ENCODE measurements at regions not wholly inside any gene's neighbourhood (a gene's known extent, or its start where the extent isn't known, plus 50 kb on each side); places are given as distances from the start of the nearest gene placed in this dataset.
"Not testable (repeated sequence)": the region's sequence is repeated elsewhere in the genome, so short reads cannot be mapped to it uniquely, and the experiment has no call there.

- Histone ChIP-seq H3K27me3 (ENCODE audit: insufficient read depth, poor library complexity, severe bottlenecking) (no peaks in the 10 kb centered on the region), H3K4me3 (replicated peaks; ENCODE audit: insufficient read depth, low read length) (no peak overlapping the region), H3K27ac (replicated peaks) (no peak overlapping the region)
- DNase-seq (ENCODE audit: low read depth in 1 of 2, low spot score in 1 of 2), result no peak
- no peak for TF ChIP-seq CTCF (IDR thresholded peaks at IDR 0.05; ENCODE audit: insufficient read depth, low read length)
- TF ChIP-seq POLR2AphosphoS5 (IDR thresholded peaks at IDR 0.05; ENCODE audit: low read depth), result no peak
- TF ChIP-seq, protein P1, sequence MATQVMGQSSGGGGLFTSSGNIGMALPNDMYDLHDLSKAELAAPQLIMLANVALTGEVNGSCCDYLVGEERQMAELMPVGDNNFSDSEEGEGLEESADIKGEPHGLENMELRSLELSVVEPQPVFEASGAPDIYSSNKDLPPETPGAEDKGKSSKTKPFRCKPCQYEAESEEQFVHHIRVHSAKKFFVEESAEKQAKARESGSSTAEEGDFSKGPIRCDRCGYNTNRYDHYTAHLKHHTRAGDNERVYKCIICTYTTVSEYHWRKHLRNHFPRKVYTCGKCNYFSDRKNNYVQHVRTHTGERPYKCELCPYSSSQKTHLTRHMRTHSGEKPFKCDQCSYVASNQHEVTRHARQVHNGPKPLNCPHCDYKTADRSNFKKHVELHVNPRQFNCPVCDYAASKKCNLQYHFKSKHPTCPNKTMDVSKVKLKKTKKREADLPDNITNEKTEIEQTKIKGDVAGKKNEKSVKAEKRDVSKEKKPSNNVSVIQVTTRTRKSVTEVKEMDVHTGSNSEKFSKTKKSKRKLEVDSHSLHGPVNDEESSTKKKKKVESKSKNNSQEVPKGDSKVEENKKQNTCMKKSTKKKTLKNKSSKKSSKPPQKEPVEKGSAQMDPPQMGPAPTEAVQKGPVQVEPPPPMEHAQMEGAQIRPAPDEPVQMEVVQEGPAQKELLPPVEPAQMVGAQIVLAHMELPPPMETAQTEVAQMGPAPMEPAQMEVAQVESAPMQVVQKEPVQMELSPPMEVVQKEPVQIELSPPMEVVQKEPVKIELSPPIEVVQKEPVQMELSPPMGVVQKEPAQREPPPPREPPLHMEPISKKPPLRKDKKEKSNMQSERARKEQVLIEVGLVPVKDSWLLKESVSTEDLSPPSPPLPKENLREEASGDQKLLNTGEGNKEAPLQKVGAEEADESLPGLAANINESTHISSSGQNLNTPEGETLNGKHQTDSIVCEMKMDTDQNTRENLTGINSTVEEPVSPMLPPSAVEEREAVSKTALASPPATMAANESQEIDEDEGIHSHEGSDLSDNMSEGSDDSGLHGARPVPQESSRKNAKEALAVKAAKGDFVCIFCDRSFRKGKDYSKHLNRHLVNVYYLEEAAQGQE (IDR thresholded peaks at IDR 0.05; ENCODE audit: insufficient replicate concordance, low read depth), result no peak
- no peak for TF ChIP-seq GABPA (IDR thresholded peaks at IDR 0.05; ENCODE audit: low read depth)
- no peak for TF ChIP-seq SPI1 (IDR thresholded peaks at IDR 0.05; ENCODE audit: borderline replicate concordance, low read depth)
These were observed 365.3 kb upstream of the EPHA3 start for GRCh38 chr3:88742106-88742505.

GRCh38 chr3:88742674-88743507, 364.5 kb upstream of the EPHA3 start:
- no peak overlapping the region for H3K27ac ChIP-seq (replicated peaks)
- no peaks in the 10 kb centered on the region for H3K27me3 ChIP-seq (ENCODE audit: insufficient read depth, poor library complexity, severe bottlenecking)
- DNase-seq (ENCODE audit: low read depth in 1 of 2, low spot score in 1 of 2), result no peak
- TF ChIP-seq GABPA (IDR thresholded peaks at IDR 0.05; ENCODE audit: low read depth), result no peak
- H3K4me3 ChIP-seq (replicated peaks; ENCODE audit: insufficient read depth, low read length), result no peak overlapping the region

DNA sequence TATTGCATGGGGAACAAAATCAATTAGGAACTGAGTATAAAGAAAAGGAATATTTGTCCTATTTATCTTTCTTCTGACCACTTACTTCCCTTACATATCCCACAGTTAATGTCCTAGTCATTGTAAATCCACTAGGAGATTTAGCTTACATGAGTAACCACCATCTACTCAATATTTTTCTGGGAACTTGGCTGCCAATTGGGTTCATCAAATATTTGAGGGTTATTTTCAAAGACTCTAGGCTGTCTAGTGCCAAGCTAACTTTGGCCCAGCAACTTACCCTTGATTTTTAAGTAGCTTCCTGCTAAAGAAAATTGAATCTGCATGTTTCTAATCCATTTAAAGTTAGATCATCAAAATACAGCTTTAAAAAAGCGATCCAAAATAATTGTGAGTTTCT, 362.5 kb upstream of the EPHA3 start:
- H3K27me3 ChIP-seq (ENCODE audit: insufficient read depth, poor library complexity, severe bottlenecking), result no peaks in the 10 kb centered on the region
- no peak overlapping the region for H3K27ac ChIP-seq (replicated peaks)
- no peak for DNase-seq (ENCODE audit: low read depth in 1 of 2, low spot score in 1 of 2)

DNA sequence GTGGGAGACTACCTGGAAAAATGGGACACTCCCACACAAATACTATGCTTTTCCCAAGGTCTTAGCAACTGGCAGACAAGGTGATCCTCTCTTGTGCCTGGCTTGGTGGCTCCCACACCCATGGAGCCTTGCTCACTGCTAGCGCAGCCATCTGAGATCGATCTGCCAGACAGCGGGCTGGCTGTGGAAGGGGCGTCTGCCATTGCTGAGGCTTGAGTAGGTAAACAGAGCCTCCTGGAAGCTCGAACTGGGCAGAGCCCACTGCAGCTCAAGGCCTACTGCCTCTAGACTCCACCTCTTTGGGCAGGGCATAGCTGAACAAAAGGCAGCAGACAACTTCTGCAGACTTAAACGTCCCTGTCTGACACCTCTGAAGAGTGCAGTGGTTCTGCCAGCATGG, 360.3 kb upstream of the EPHA3 start:
- not testable (repeated sequence) for DNase-seq (ENCODE audit: low read depth in 1 of 2, low spot score in 1 of 2); H3K27me3 ChIP-seq (ENCODE audit: insufficient read depth, poor library complexity, severe bottlenecking); H3K4me3 ChIP-seq (replicated peaks; ENCODE audit: insufficient read depth, low read length); H3K27ac ChIP-seq (replicated peaks)

More for the DNA sequence above, 362.5 kb upstream of the EPHA3 start:
- TF ChIP-seq GABPA (IDR thresholded peaks at IDR 0.05; ENCODE audit: low read depth) (no peak), SPI1 (IDR thresholded peaks at IDR 0.05; ENCODE audit: borderline replicate concordance, low read depth) (no peak), CTCF (IDR thresholded peaks at IDR 0.05; ENCODE audit: insufficient read depth, low read length) (no peak), POLR2AphosphoS5 (IDR thresholded peaks at IDR 0.05; ENCODE audit: low read depth) (no peak)
- TF ChIP-seq, protein P1 (IDR thresholded peaks at IDR 0.05; ENCODE audit: insufficient replicate concordance, low read depth), result no peak
- no peak overlapping the region for H3K4me3 ChIP-seq (replicated peaks; ENCODE audit: insufficient read depth, low read length)

- DNase-seq (ENCODE audit: low read depth in 1 of 2, low spot score in 1 of 2), result no peak
- TF ChIP-seq SPI1 (IDR thresholded peaks at IDR 0.05; ENCODE audit: borderline replicate concordance, low read depth) (no peak), POLR2AphosphoS5 (IDR thresholded peaks at IDR 0.05; ENCODE audit: low read depth) (no peak), GABPA (IDR thresholded peaks at IDR 0.05; ENCODE audit: low read depth) (no peak)
- TF ChIP-seq, protein P1 (IDR thresholded peaks at IDR 0.05; ENCODE audit: insufficient replicate concordance, low read depth), result no peak
- Histone ChIP-seq H3K27me3 (ENCODE audit: insufficient read depth, poor library complexity, severe bottlenecking) (no peaks in the 10 kb centered on the region), H3K4me3 (replicated peaks; ENCODE audit: insufficient read depth, low read length) (no peak overlapping the region), H3K27ac (replicated peaks) (no peak overlapping the region)
These were observed 348.7 kb upstream of the EPHA3 start for GRCh38 chr3:88758676-88759075.
